ENCODE measurements at regions not wholly inside any gene's neighbourhood (a gene's known extent, or its start where the extent isn't known, plus 50 kb on each side); places are given as distances from the start of the nearest gene placed in this dataset.

- TF ChIP-seq REST (IDR thresholded peaks at IDR 0.05; ENCODE audit: insufficient read depth in 1 of 2, low read depth in 2 of 2, low read length in 2 of 2) (no peak), POLR2AphosphoS5 (IDR thresholded peaks at IDR 0.05; ENCODE audit: low read depth, low read length) (no peak)
These were observed 508.2 kb upstream of the SUCLG2 start for GRCh38 chr3:68162644-68163043.

- TF ChIP-seq SIN3A (IDR thresholded peaks at IDR 0.05; ENCODE audit: borderline replicate concordance, insufficient read depth, low read length): no peak
- TF ChIP-seq FOXP2 (optimal IDR thresholded peaks at IDR 0.05; ENCODE audit: borderline replicate concordance, extremely low read depth, extremely low read length, insufficient read depth): no peak
- no peak for TF ChIP-seq TAF1 (IDR thresholded peaks at IDR 0.05; ENCODE audit: borderline replicate concordance, insufficient read depth, low read length)
- TF ChIP-seq REST (IDR thresholded peaks at IDR 0.05; ENCODE audit: insufficient read depth in 1 of 2, low read depth in 2 of 2, low read length in 2 of 2): no peak
- no peak for TF ChIP-seq POLR2AphosphoS5 (IDR thresholded peaks at IDR 0.05; ENCODE audit: low read depth, low read length)
These were observed 496.9 kb upstream of the SUCLG2 start for GRCh38 chr3:68151359-68151758.

- TF ChIP-seq SIN3A (IDR thresholded peaks at IDR 0.05; ENCODE audit: borderline replicate concordance, insufficient read depth, low read length) (no peak), POLR2AphosphoS5 (IDR thresholded peaks at IDR 0.05; ENCODE audit: low read depth, low read length) (no peak)
These were observed 494.0 kb upstream of the SUCLG2 start for GRCh38 chr3:68148447-68148846.

- TF ChIP-seq TAF1 (IDR thresholded peaks at IDR 0.05; ENCODE audit: borderline replicate concordance, insufficient read depth, low read length): no peak
- TF ChIP-seq REST (IDR thresholded peaks at IDR 0.05; ENCODE audit: insufficient read depth in 1 of 2, low read depth in 2 of 2, low read length in 2 of 2): no peak
- TF ChIP-seq FOXP2 (optimal IDR thresholded peaks at IDR 0.05; ENCODE audit: borderline replicate concordance, extremely low read depth, extremely low read length, insufficient read depth): no peak
- TF ChIP-seq SIN3A (IDR thresholded peaks at IDR 0.05; ENCODE audit: borderline replicate concordance, insufficient read depth, low read length): no peak
- no peak for TF ChIP-seq POLR2AphosphoS5 (IDR thresholded peaks at IDR 0.05; ENCODE audit: low read depth, low read length)
These were observed 488.0 kb upstream of the SUCLG2 start for GRCh38 chr3:68142441-68142840.

- TF ChIP-seq SIN3A (IDR thresholded peaks at IDR 0.05; ENCODE audit: borderline replicate concordance, insufficient read depth, low read length) (no peak), TAF1 (IDR thresholded peaks at IDR 0.05; ENCODE audit: borderline replicate concordance, insufficient read depth, low read length) (no peak), FOXP2 (optimal IDR thresholded peaks at IDR 0.05; ENCODE audit: borderline replicate concordance, extremely low read depth, extremely low read length, insufficient read depth) (no peak), REST (IDR thresholded peaks at IDR 0.05; ENCODE audit: insufficient read depth in 1 of 2, low read depth in 2 of 2, low read length in 2 of 2) (no peak), POLR2AphosphoS5 (IDR thresholded peaks at IDR 0.05; ENCODE audit: low read depth, low read length) (no peak)
These were observed 485.5 kb upstream of the SUCLG2 start for GRCh38 chr3:68139897-68140296.
